ENCODE measurements at regions not wholly inside any gene's neighbourhood (a gene's known extent, or its start where the extent isn't known, plus 50 kb on each side); places are given as distances from the start of the nearest gene placed in this dataset.

- TF ChIP-seq GATA2 (IDR thresholded peaks at IDR 0.05; ENCODE audit: low read depth, low read length) = no peak
- TF ChIP-seq GATA3 (IDR thresholded peaks at IDR 0.05; ENCODE audit: low read depth, low read length) = no peak
Measured at GRCh38 chr10:29387269-29387668, 98.4 kb downstream of the LYZL1 start.

Measured in SH-SY5Y (cell line).